ENCODE measurements at regions not wholly inside any gene's neighbourhood (a gene's known extent, or its start where the extent isn't known, plus 50 kb on each side); places are given as distances from the start of the nearest gene placed in this dataset.

DNA sequence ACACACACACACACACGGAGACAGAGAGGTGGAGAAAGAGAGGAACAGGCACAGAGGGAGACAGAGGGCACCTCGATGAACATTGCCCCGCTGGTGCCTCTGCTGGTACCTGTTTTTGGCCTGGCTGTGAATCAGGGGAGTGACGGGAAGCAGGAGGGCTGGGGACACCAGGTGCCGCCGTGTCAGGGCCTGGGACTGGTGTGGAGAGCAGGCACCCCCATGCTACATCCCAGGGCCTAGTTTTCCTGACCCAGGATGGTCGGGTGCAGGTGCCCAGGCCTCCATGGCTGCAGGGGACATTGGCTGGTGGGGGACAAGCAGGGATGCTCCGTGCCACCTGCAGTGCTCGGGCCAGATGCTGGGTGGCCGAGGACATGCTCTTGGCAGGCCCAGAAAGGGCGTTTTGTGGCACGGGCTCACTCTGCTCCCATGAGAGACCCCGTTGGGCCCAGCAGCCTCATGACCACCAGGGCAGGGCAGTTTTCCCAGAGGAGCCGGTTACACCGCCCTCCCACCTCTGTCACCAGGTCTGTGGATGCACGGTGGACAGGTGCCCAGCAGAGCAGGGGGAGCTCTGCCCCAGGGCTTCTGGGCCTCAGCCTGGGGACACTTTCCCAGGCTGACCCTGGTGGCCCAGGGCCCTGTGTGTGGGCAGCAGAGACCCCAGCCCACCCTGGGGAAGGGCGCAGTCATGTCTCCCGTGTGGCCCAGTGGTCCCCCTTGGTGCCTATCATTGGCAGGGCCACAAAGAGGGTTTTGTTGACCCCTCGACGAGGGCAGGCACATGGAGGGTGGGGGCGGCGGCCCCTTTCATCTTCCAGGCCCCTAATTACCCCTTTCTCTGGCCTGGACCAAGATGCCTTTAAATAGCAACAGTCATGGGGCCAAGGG lies 207.5 kb upstream of the RTL1 start:
- DNase-seq: no peak

DNA sequence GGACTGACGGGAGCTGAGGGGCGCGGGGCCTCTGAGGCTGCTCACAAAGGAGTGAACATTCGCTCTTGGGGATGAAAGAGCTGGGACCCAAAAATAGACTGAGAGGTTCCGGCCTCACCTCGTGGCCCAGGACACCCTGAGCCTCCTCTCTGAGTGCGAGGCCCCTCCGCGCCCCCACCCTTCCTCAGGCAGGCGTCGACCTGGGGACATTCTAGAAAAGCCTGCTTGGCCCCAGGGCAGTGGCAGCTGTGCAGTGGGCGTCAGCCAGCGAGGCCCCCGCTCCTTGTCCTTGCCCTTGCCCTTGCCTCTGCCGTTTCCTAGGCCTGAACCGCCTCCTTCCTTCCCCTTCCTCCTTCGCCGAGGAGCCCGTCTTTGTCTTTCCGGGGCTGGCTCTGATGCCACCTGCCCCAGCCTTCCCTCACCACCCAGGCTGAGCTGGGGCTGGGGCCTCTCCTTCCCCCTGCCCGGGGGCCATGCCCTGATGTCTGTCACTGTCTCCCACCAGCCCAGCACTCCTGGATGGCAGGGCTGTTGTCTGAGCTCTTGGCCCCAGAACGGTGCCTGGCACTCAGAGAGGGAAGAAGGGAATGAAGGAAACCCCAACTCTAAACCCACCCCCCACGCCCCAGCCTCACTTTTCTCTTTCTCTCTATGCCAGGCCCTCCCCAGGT lies 208.2 kb upstream of the RTL1 start:
- no peak for DNase-seq

DNA sequence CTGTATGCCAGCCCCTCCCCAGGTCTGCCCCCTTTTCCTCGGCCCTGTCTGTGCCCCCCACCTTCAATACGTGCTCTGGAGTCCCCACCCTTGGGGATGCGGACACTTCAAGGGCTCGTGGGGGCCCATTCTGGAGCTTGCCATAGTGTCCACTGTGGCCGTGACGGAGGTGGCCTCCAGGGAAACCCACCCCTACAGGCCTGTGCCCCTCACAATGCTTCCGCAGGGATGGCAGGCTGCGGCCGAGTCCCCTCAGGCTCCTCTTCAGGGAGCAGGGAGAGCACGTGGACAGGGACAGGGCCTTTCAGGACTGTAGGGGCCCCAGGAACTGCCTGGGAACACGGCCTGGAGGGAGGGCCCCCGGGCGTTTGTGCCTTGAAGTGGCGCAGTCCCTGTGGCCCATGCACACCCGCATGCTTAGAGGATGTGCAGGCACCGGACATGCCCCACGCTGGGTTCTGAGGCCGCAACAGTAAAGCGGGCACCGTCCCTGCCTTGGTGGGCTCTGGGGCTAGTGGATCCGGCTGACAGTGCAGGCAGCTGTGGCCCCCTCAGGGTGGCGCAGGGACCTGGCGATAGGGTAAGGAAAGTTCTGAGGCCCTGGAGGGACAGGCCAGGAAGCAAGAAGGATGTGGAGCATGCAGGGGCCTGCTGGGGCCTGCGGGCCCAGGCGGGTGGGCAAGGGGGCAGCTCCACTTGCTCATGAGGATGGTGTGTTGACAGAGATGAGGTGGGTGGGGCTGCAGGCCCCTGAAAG lies 209.0 kb upstream of the RTL1 start:
- DNase-seq: no peak

DNA sequence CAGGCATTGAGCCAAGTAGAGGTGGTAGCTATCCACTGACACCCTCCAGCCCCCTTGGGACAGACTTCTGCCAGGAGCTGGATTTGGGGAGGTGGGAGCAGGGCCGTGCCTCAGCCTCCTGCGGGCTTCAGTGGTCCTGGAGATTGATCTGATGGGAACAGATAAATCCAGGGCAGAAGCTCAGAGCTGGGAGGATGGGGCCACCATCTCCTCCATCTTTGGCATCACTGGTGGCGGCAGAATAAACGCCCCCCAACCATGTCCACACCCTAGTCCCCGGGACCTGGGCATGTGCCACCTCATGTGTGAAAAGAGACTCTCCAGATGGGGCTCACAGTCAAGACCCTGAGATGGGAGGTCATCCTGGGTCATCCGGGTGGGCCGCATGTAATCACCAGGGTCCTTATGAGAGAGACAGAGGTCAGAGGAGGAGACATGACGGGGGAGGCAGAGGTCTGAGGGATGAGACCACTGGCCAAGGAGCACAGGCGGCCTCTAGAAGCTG lies 209.6 kb upstream of the RTL1 start:
- DNase-seq: no peak

DNA sequence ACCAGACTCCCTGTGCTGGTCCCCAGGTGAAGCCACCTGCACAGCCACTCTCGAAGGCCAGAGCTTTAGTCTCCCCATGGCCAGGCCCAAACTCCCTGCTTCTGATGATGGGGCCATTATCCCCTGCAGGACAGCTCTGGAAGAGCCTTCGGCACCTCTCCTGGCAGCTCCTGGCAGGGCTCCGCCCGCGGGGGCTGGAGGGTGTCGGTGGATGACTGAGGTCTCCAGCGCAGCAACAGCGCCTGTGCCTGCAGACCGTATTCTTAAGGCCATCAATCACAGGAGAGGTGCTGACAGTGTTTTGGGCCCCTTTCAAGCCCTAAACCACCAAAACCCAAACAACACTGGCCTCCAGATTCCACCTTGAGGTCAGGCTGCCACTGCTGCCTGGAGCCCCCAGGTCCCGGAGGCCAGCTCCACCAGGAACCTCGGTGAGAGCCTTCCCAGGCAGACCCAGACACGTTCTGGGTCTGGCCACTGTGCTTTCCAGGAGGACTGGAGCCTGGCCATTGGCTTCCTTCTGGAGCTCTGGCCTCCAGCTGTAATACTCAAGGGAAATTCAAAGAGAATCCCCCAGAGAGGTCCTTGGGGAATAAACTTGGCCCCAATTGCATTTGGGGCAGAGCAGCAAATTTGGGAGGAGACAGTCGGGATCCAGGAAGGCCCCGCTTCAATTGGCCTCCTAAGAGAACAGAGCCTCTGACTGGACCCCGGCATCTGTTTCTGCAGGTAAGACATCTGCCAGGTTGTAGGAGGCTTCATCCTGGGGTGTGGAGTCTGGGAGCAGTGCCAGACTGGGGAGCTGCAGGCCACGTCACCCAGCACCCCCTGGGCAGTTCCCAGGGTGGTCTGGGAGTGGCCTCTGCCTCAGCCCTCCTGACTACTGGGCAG lies 210.6 kb upstream of the RTL1 start:
- DNase-seq: no peak

DNA sequence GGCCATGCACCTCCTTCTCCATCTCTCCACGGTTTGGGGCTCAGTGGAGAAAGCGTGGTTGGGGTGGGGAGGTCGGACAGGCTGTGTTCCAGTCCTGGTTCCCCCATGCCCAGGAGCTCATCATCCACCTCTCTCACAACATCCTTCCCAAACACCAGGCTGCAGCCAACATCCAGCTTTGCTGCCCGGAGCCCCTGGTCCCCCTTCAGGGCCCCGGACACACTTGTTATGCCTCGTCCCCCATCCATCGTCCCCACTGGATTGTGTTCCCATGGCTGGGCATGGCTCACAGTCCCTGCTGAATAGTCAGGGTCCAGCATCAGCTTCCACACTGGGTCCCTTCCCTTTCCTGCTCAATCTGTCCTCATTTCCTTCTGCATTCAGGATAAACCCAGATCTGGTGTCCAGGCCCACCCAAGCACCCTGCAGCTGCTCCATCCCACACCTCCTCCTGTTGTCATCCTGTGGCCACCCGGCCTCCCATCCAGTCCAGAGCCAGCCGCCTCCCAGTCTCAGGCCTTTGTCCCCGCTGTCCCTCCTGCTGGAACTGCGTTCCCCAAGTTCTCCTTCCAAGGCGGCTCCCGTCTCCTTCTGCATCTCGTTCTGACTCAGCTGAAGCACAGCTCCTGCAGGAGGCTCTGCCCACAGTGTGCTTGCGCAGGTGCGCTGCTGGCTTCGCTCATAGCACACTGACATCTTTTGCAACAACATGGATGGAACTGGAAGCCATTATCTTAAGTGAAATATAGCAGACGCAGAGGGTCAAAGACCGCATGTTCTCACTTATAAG lies 211.4 kb upstream of the RTL1 start:
- no peak for DNase-seq

DNA sequence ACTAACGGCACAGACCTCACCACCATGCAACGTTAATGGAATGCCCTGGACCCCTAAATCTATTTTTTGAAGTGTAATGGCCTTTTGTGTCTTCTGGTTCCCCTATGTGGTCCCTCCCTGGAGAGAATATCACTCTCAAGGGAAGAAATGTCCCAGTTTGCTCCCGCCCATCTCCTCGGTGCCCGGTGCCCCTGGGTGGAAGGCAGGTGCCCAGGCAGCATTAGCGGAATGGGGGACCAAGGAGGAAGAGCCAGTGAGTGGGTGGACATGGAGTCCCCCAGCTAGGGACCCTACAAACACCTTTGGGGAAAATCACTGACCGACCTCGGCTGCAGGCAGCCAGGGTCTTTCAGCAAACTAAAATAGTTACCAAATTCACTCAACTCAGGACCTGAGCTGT lies 212.1 kb upstream of the RTL1 start:
- no peak for DNase-seq

DNA sequence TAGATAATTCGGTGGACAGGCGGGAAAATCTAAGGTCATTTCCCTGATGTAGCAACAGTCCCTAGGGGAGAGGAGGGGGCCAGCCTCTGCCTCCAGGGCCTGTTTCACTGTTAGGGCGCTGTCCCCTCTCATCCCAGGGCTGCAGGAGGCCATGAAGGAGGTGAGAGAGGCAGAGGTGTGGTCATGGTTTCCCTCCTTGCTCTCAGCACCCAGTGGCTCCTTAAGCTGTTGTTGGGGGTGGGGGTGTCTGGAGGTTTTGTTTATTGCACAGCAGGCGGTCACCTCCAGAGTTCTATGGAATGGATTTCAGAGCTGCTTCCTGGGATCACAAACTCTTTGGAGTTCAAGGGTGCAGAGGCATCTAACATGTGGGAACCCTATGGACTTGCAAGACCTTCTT lies 212.5 kb upstream of the RTL1 start:
- DNase-seq: no peak

DNA sequence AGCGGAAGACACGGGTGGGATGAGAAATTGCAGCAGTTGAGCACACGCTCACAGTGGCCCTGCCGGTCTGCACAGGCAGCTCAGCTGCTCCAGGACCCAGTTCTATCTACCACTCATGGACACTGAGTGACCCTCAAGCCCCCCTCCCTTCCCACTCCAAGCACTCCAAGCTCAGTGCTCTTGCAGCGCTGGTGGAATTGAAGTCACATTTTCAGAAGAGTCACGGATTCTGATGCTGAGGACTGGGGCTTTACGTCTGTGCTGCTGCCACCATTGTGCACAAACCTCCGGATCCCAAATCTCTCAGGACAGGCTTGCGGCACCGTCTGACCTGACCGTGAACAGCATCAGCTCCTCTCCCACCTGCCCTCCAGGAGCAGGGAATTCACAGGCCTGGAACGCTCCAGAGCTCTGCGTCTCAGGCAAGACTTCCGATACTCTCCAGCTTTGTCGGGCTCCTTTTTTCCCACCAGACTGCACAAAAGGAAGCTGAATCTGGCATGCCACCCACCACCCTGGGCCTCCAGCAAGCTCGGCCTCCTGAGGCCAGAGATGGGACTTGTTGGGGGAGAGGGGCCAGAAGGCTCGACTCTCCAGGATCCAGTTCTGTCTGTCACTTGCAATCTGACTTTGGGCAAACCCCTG lies 213.1 kb upstream of the RTL1 start:
- DNase-seq: no peak

DNA sequence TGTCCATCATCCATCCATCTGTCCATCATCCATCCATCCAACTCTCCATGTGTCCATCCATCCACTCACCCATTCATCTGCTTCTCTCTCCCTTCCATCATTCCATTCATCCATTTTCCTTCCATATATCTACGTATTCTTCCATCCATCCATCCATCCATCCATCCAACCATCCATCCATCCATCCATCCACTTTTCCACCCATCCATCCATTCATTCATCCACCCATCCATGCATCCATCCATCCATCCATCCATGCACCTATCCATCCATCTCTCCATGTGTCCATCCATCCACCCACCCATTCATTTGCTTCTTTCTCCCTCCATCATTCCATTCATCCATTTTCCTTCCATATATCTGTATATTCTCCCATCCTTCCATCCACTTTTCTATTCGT lies 214.0 kb upstream of the RTL1 start:
- DNase-seq: no peak

DNA sequence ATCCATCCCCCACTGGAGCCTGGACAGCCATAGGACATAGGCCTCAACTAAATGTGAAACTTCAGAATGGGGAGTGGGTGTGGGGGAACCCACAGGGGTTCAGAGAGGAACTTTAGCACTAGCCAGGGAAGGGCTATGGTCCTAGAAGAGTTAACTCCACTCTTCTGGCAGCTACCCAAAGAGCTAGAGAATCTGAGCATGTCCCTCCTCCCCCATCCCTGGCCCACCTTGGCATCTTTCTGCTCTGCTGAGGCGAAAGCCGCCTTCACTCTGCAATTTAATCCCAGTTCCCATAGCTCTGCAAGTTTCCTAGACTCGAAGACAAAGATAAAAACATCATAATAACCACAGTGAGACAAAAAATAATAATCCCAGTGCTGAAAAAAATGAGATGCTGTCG lies 214.7 kb upstream of the RTL1 start:
- DNase-seq: no peak

DNA sequence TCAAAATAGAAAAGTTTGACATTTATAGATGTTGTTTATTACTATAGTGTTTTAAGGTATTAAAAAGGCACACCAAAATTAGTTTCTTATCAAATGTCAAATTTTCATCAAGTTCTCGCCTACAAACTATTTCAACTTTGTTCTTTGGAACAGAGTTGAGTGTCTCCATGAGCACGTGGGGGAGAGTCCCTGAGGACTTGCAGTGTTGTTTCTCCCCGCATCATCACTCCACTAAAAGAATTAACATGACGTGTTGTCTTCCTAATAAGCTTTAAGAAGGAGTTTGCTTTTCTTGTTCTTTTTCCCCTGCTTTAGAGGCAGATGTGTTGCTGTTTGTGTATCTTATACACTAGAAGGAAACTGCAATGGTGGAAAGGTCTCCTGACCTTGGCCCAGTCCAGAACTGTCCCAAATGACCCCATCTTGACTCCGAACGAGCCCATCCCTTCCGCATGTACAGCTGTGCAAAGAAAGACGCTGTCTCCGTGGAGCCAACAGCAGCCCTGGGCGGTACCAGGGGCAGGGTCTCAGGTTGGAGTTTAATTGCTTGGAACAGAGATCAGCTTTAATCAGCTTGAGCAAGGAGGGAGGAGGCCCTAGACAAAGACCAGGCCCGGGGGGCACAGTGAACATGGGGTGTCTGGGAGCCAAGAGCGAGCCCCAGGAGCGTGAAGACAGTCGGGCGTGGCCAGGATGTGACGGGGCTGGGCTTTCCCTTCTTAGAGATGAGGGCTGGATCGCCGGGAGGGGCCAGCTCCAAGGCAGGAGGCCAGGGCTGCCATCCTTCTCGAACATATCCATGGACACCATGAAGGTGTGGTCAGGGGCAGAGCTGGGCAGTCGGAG lies 215.4 kb upstream of the RTL1 start:
- no peak for DNase-seq

DNA sequence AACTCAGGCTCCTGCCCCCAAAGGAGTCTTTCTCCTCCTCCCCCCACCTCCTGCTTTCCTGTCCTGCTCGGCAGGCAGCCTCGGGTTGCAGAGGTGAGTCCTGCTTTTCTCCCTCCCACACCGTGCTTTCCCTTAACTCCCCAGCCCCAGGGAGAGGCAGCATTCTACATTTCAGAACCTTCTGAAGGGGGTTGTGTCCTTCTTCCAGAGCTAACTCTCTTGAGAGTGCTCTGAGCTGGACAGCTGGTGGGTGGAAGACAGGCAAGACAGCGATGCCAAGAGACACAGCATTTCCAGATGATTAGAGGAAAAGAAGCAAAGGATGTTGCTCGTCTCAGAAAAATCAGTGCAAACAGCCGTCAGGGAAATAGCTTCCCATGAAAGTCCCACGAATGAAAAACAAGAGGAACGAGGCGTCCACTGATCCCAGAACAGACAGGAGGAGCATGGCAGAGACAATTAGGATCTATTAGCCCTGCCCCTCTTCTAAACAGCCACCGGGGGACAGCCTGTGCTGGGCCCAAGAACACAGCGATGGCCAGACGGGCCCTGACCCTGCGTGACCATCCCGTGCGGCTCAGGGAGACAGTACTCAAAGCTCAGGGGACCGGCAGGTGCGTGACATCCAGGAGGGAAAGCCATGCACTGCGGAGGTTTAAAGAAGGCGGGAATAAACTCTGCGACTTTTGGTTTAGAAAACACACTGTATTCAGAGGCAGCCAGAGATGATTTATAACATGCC lies 216.5 kb upstream of the RTL1 start:
- no peak for DNase-seq

DNA sequence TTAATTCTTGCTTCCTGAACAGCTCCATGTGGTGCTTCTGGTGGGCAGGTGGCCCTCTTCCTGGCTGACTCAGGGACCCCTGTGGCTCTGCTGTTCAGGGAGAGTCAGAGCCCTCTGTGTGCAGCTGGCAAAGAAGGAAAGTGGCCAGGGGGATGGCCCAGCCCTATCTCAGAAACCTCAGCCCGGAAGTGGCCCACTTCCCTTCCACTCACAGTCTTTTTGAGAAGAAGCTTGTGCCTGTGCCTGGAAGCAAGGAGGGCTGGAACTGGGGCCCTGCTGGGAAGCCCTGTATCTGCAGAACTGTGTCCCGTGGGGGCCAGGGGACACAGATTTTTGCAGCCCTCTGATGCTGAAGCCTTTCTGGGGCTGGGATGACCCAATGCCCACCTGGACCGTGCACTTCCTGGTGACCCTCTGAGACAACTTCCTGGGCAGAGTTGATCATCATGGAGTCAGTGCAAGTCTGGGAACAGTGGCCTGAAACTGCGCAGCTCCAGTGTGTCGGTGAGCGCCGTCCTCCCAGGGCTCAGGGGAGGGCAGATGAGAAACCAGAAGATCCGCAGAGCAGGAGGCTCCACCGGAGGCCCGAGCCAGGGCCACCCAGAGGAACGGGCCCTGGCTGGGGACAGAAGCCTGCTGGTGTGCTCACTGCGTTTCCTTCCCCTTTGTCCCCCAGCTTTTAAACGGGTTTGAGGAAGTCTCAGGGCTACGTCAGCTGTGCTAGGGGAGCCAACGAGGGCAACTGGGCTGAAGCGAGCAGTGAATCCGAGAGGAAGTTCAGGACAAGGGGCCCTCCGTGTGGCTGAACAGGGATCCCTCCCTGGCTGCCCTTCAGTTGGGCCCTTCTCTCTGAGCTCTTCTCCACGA lies 217.4 kb upstream of the RTL1 start:
- no peak for DNase-seq

DNA sequence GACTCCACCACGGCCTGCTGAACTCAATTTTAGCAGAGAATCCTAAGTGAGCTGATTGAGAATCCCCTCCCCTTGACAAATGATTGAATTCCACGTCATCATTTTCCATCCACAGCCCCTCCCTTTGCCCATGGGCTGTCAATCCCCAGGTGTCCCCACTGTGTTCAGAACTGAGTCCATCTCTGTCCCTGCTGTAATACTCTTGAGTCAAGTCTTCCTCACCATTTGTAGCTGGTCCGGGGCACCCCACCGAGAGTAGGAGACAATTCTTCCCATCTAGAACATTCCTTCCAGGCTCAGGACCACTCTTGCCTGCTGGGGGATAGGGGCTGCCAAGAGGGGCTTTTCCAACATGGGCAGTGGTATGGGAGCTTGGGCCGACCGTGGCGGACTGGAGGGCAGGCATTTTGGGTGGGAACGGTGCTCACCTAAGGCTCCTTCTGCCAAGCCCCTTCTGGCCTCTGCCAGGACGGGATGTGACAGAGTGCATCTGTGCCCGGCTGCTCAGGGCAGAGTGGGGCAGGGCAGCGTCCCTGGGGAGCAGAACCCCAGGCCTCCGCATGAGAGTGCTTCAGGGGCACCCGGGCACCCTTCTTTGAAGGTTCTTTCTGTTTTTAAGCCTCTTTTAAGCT lies 218.1 kb upstream of the RTL1 start:
- DNase-seq: no peak

DNA sequence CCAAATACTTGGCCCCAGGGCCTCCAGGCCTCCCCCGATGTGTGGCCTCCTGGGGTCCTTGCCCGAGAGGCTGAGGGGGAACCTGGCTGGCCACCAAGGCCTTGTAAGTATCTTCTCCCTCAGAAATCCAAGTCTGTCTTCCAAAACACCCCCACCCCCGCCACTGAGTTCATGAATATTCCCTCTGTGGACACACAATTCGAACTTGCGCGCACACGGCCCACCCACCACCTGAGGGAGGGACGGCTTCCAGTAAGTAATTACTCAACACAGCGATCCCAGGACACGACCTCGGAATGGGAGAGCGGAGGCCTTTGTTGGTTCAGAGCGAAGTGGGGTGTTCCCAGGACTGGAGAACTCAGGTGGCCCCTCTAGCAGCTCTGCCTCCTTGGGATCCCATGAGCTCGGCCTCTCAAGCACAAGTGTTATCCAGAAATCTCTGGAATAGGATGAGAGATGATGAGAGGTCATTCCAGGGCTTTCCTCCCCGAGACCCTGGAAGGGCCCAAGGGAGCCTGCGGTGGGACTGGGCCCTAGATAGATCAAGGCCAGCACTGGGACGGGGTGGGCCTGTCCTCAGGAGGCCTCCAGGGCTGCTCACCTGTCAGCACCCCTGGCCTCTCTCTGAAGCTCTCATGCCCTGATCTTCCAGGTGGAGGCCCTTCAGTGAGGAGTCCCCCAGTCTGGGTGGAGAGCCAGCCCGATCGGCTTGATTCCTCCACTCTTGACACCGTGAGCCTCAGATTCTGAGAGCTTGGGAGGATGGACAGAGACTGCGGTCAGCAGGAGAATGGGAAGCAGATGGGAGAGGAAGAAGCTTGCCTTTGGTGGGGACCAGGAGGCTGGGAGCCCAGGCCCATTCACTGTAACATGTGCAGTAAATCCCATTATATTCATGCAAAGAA lies 219.0 kb upstream of the RTL1 start:
- DNase-seq: no peak

Data from NCI-H524 treated with DMSO at 0.1 percent for 48 hours (cell line).